Lower lobe of right lung (tissue), 2 donors: ENCODE measurements at regions not wholly inside any gene's neighbourhood (a gene's known extent, or its start where the extent isn't known, plus 50 kb on each side); places are given as distances from the start of the nearest gene placed in this dataset.

Experiments used
- ATAC-seq, 2 donors: fragments of 200-7000 bp; cut with Tn5 transposase; one replicate each; pipeline ENCODE4 v1.9.1; 2020 to 2022; ENCODE audit warnings: mild to moderate bottlenecking in 2 of 2, moderate library complexity in 2 of 2
- DNase-seq: peaks from one replicate; pipeline ENCODE4 v3.0.0-alpha.2; 2020
- H3K27ac ChIP-seq: fragments of 200-600 bp; one replicate; pipeline ENCODE4 v1.8.0; 2022
- H3K27me3 ChIP-seq: fragments of 200-600 bp; one replicate; pipeline ENCODE4 v1.8.0; 2022; ENCODE audit warnings: low read depth
- H3K36me3 ChIP-seq: fragments of 200-600 bp; one replicate; pipeline ENCODE4 v1.8.0; 2022; ENCODE audit warnings: mild to moderate bottlenecking
- H3K4me1 ChIP-seq: fragments of 200-600 bp; one replicate; pipeline ENCODE4 v1.8.0; 2022
- H3K4me3 ChIP-seq: fragments of 200-600 bp; one replicate; pipeline ENCODE4 v1.8.0; 2022; ENCODE audit warnings: mild to moderate bottlenecking
- H3K9me3 ChIP-seq: fragments of 200-600 bp; one replicate; pipeline ENCODE4 v1.8.0; 2022
- CTCF ChIP-seq: fragments of 200-600 bp; IDR thresholded peaks from one replicate; pipeline ENCODE4 v1.8.0; 2022; ENCODE audit warnings: antibody characterized with exemption, mild to moderate bottlenecking
- intact Hi-C: fragments of 100-400 bp; cut with DNase I; formaldehyde crosslinking; loops from one replicate; pipeline ENCODE4 v1.11.0; 2022
- donor health status: DM: no; HTN: yes; CAD: no; lungs with severe emphysema.

DNA sequence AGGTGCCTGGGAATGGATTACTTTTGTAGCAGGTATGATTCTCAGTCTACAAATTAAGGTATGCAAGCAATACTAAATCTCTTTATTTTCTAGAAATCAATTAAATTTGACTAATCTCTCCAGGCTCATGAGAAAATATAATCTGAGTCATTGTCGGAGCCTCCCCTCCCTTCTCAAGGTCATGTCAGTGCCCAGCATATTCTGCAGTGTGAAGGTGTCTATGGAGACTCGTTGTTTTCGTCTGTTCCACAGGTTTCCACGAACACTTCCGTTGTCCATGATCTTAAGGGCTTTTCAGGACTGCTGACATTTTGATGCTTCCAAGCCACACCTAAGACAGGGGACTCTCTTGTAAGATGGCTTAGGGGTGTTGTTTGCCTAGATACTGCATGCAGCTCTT, 56.6 kb upstream of the SCOC start:
- no peak overlapping the region for H3K4me3 ChIP-seq
- no peaks in the 10 kb centered on the region for H3K36me3 ChIP-seq
- H3K27me3 ChIP-seq, result no peaks in the 10 kb centered on the region
- TF ChIP-seq CTCF, result no peak
- DNase-seq (no peak), ATAC-seq (no peak)
- intact Hi-C loops, result no loop called here
- H3K4me1 ChIP-seq, result no peaks in the 10 kb centered on the region
- no peak overlapping the region for H3K27ac ChIP-seq
- no peaks in the 10 kb centered on the region for H3K9me3 ChIP-seq

DNA sequence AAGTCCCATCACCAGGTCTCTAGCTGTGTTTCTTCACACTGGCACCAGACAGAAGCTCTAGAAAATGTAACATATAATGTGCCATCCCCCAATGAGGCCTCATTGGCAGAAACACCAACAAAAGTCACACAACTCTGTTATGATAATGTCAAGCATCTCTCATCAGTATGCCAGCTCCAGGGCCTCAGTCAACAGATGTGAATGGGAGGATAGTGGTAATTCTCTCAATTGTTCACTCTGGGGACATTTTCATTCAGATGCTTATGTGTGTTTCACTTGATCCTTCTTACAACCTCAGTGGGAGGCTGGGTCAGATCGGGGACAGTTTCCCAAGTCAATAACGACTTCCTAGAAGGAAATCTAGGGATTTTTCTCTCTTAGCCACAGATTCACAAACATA, 57.5 kb upstream of the SCOC start:
- Histone ChIP-seq H3K27ac (no peak overlapping the region), H3K9me3 (no peaks in the 10 kb centered on the region), H3K4me3 (no peak overlapping the region), H3K36me3 (no peaks in the 10 kb centered on the region), H3K27me3 (no peaks in the 10 kb centered on the region), H3K4me1 (no peaks in the 10 kb centered on the region)
- intact Hi-C loops, result no loop called here
- TF ChIP-seq CTCF, result no peak
- ATAC-seq (no peak), DNase-seq (no peak)

- TF ChIP-seq CTCF, result no peak
- Histone ChIP-seq H3K9me3 (no peaks in the 10 kb centered on the region), H3K36me3 (no peaks in the 10 kb centered on the region), H3K27ac (no peak overlapping the region), H3K4me3 (no peak overlapping the region), H3K27me3 (no peaks in the 10 kb centered on the region), H3K4me1 (no peaks in the 10 kb centered on the region)
- ATAC-seq (no peak), DNase-seq (no peak)
- intact Hi-C loops, result no loop called here
Measured at GRCh38 chr4:140315438-140315837, 58.0 kb upstream of the SCOC start.

DNA sequence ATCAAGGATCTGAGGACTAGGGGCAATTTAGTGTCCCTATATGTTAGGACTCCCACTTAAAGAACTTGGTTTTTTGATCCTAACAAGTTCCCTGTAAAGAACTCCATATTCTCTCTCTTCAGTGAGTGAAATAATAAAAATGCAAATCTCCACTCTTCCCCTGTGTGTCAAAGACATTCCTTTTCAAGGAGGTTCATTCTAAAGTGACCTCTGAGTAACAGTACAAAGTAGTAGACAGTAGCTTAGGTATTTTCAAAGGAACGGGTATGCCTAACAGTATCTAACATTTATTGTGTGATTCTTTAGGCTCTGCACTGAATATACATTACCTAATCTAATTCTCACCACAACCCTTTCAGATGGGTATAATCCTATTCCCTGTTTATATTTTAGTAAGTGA, 58.4 kb upstream of the SCOC start:
- no peak for ATAC-seq
- no peak overlapping the region for H3K27ac ChIP-seq
- no peaks in the 10 kb centered on the region for H3K4me1 ChIP-seq
- no peaks in the 10 kb centered on the region for H3K36me3 ChIP-seq
- H3K4me3 ChIP-seq, result no peak overlapping the region
- no peak for TF ChIP-seq CTCF
- H3K9me3 ChIP-seq, result no peaks in the 10 kb centered on the region
- no peak for DNase-seq
- no peaks in the 10 kb centered on the region for H3K27me3 ChIP-seq
- intact Hi-C loops, result no loop called here

- Histone ChIP-seq H3K27me3 (no peaks in the 10 kb centered on the region), H3K4me3 (no peak overlapping the region)
Measured at GRCh38 chr4:140312100-140312499, 61.3 kb upstream of the SCOC start.

More at GRCh38 chr4:140312100-140312499, 61.3 kb upstream of the SCOC start:
- Histone ChIP-seq H3K27ac (no peak overlapping the region), H3K9me3 (no peaks in the 10 kb centered on the region), H3K4me1 (no peaks in the 10 kb centered on the region), H3K36me3 (no peaks in the 10 kb centered on the region)
- DNase-seq (no peak), ATAC-seq (no peak)
- no peak for TF ChIP-seq CTCF
- intact Hi-C loops, result no loop called here
